Erythroblast (primary cell): ENCODE measurements at regions not wholly inside any gene's neighbourhood (a gene's known extent, or its start where the extent isn't known, plus 50 kb on each side); places are given as distances from the start of the nearest gene placed in this dataset.
A peak's percentile ranks its signal among the peaks of the same experiment; 100 is the strongest.

Experiments
- DNase-seq, 2 experiments: peaks; one replicate each; lab custom pipeline; 2025; lab: John Stamatoyannopoulos, UW
- GATA1 ChIP-seq: IDR thresholded peaks from 2 replicates; pipeline ENCODE4 v1.6.1; 2011; ENCODE audit warnings: low read depth, mild to moderate bottlenecking, control low read depth, low read length, moderate library complexity
- POLR2A ChIP-seq: IDR thresholded peaks from 2 replicates; pipeline ENCODE4 v1.6.1; 2011; ENCODE audit warnings: mild to moderate bottlenecking, low read length

DNA sequence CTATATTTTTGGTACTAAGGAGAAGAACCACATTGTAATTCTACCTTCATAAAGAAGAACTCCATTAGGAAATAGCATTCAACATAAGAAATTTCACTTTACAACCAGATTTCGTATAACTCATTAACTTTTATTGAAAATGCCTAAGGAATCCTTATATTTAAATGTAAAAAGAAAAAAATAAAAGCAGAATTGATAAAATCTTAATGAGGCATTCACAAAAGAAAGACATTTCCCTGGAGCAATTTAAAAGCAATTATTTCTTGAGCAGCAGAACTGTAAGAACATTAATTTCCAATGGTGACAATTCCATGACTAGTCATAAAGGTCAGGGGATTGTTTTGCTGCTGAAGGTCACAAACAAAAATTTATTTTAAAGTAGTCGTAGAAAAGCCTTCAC is 1192.8 kb upstream of the TMEM132C start:
- TF ChIP-seq GATA1 = no peak
- TF ChIP-seq POLR2A = no peak
- DNase-seq = no peak

DNA sequence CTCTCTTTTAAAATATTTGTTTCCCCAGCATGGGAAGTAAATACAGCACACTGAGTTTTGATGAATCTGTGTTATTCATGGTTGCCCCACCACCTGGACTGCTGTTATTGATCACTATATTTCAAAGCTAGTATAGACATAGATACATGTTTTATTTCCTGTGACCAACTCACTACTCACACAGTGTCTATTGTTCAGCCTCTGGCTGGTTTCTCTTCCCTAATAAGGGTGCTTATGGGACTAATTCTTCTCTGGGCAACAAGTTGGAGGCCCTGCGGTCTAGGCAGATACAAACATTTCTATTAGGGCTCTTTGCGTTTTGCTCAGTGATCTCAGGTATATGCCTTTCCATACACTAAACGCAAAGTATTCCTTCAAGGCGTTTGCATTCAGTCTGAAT is 1191.0 kb upstream of the TMEM132C start:
- no peak for DNase-seq
- no peak for TF ChIP-seq POLR2A

DNA sequence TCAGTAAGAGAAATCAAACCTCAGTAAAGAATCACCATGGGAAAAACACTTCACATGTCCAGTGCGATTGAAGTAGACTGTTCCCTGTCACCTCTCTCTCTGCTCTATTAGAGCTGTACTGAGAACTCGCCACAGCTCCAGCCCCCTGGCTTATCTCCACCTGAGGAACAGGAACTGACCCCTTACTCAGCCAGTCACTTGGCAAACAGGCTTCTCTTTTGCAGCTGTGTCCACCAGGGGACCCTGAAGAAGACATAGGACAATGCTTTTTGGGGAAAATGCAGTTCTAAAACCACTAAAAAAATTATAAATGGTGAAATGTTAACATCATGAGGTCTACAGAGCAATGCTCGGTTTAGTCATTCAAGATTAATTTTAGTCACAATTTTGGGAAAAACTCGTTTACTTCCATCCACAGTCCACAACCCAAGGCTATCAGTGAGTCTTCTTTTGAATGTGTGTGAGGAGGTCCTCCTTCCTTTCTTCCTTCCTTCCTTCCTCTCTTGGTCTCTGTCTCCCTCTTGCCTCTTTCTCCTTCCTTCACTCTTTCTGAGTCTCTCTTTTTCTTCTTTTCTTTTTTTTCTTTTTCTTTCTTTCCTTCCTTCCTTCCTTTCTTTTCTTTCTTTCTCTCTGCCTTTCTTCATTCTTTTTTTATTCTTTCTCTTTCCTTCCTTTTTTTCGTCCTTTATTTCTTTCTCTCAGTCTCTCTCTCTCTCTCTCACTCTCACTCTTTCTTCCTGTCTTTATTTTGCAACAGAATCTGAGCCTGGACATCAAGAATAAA is 1189.5 kb upstream of the TMEM132C start:
- TF ChIP-seq GATA1 (no peak), POLR2A (no peak)
- DNase-seq = no peak

DNA sequence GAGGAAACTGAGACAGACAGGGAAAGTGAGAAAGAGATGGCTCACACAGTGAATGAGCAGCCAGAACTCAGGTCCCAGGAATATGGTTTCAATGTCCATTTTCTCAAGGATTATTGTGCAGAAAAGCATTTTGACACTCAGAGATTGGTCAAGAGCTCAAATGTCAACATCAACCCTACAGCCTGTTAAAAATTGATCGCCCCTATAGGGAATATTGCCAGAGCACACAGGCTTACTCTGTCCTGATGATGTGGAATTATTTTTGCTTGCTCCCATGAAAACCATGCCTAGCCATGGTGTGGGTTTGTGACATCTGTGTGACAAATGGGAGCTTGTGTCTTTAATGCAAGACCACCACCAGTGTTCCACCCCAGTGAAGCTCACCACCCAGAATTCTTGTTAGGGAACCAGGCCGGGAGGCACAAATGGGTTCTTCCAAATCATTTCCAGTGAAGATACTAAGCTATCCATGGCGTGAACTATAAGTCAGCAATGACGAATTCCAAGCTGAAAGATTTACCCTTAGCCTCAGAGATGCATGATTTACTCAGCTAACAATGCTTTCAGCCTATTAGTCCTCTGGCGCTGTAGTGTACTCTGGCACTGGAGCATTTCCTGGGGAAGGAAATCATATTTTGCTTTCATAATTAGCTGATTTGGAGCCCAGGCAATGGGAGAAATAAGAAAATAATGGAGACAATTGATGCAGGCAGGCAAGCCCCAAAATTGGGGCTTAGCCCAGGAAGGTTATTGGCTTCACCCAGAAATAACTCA is 1188.2 kb upstream of the TMEM132C start:
- no peak for DNase-seq
- TF ChIP-seq POLR2A (no peak), GATA1 (no peak)

DNA sequence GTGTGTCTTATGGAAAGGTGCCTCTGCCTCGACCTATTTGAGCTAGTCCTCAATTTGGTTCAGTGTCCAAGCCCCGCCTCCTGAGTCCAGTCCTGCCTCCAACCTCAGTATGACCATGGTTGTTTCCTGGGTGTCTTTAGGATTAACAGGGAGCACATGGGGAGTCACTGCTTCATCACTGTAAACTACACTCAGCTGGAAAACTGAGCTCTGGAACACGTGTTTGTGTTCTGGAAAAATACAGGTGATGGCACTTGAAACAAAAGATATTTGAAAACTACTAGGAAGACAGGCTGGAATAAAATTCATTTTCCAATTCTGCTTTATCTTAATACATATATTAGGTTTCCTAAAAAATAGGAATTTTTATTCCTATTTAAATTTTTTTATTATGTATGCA is 1187.3 kb upstream of the TMEM132C start:
- TF ChIP-seq POLR2A (no peak), GATA1 (no peak)
- no peak for DNase-seq

DNA sequence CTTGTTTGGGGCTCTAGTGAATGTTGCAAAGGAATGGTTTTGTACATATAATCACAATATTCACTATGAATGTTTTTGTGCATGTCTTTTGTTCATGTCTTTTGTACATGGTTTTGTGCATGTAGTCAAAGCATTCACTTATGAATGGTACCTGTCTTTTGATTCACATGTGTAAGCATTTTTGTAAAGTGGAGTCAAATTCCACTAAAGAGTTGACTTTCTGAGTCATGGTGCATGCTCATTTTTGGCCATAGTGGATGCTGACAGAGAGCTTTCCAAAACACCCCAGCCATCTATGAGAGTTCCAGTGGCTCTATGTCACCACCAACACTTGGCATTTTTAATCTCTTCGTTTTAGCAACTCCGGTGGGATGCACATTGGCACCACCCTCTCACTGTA is 1185.9 kb upstream of the TMEM132C start:
- DNase-seq = no peak
- TF ChIP-seq GATA1 (no peak), POLR2A (no peak)

DNA sequence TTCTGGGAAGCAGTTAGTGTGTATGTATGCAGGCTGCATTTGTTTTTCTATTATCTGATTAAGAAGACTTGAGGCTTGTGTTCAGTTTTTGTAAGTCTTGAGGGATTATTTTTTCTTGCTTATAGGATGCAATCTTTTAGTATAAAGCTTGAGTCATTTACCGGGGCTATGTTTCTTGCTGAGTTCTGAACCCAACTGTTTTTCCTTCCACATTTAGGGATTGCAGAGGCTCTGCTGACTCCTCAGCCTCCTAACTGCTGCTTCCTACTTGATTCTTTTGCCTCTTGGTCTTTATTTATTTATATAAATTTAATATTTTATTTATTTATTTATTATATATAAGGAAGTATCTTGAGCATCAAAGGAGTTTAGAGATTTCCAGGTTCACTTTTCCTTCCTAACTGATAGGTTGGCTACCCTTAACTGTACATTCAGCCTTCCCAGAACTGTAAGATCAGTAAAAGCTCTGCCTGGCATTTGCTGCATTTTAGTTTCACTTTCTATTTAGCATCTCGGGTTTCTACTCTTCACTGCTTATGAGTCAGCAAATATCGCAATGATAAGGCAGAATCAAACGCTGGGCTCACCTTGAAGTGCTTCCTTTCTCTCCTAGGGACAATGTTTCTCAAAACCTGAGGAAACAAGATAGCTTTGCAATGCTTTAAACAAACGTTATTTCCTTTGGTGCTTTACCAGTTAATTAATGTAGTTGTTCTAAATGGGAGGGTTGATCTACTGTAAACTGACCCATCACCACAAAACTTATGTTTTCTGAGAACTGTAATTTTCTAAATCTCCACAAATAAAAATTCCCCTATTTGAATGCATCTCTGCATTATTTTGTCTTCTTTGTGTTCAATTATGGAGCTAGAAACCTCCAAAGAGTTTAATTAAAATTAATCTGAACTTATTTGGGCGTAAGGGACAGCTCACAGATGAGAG is 1183.7 kb upstream of the TMEM132C start:
- no peak for TF ChIP-seq POLR2A
- no peak for TF ChIP-seq GATA1
- peak; percentile 71 to 76 for DNase-seq

DNA sequence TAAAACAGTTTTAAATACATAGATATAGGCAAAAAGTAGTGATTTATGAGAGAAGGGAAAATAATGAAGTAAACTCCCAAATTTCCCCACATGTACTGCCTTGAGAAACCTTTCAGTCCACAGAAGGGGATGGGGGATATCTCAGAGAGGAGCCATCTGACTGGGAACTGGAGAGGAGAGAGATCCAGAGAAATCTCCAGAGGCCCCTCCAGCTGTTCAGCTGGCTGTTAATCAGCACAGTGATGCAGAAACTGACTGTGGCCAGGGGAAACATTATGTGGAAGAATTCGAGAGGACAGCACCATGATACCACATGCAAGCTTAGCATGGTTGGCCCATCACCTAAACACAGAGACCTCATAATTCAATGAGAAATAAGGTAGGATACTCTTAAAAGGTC is 1165.9 kb upstream of the TMEM132C start:
- TF ChIP-seq GATA1 (no peak), POLR2A (no peak)
- DNase-seq = no peak

DNA sequence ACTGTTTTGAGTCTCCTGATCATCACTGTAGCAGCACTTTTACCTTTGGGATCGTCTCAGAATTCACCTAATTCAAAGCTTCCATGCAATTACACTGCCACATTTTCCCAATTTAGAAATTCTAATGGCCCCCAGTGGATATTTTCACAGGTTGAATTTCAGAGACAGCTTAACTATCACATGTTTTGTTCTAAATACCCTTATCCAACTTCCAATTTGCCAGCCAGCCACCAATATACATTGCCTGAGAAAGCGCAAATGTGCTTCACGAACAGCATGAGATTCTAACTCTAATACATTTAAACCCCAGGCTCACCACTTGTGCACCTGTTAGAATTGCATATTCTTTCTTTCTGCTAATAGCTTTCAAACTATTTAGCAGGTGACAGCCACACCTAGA is 1160.9 kb upstream of the TMEM132C start:
- TF ChIP-seq GATA1 = no peak
- TF ChIP-seq POLR2A = no peak
- no peak for DNase-seq

DNA sequence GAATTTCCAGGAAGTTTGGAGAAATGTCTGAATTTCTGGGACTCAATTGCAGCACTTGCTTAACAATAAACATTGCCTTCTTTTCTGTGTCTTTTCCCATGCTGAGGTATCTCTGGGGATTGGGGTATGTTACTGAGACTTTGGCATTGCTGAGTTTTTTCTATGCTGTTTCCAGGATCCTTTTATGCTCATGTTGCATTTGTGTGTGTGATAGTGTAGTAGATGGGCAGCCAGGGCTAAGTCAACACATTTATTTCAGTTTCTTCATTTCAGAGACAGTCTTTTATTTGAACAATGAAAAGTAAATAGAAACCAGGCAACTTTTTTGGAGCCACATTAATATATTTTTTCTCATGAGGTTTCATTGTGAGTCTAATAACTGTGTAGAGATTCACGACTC is 1160.3 kb upstream of the TMEM132C start:
- DNase-seq = no peak
- TF ChIP-seq GATA1 (no peak), POLR2A (no peak)

DNA sequence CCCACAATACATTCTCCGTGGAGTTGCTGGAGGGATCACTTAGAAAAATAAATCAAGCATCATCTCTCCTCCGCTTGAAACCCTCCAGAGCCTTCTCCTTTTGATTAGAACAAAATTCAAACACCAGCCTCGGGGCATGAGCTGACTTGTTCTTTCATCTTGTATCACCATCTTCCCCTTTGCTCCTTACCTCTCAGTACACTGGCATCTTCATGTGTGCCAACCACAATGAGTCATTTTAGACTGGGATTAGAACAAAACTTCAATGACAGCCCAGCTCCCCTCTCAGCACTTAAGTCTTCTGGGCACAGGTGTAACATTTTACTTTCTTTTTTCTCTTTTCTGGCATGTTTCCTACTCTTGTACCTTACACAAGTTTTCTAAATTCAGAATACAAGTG is 1159.2 kb upstream of the TMEM132C start:
- no peak for DNase-seq
- TF ChIP-seq GATA1 = no peak
- no peak for TF ChIP-seq POLR2A

DNA sequence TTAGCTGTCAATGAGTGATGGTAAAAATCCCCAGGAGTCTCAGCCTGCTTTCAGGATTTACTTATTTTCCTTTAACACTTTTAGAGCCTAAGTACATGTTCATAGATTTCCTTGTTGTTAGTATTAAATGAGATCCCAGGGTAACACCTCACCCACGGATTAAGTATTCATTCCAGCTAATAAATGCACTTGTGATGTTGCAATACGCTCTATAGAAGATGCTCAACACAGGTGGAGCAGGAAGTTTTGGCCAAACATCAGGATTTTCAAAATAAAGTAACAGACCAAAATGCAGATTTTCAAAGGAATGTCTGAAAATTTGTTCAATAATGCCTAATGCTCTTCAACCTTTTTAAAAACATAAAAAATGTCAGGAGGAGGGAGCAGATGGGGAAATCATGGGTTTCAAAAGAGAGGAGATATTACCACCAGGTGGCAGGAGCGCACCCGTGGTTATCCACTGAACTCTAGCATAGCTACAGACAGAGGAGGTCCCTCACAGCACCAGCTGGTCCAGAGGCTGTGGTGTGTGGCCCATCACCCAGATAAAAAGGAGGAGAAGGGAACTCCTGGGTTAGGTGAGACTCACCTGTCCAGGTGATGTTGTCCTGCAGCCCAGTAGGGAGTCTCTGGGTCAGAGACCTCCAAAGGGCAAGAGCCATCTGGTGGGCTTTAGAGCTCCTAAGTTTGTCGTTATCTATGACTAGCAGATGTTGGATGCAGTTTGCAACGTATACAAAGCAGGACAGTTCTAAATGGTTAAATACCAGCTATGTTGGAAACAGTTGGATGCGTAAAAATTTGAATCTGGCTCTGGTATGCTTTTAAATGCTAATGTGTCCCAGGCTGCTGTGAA is 1158.4 kb upstream of the TMEM132C start:
- TF ChIP-seq GATA1 (no peak), POLR2A (no peak)
- peak; percentile 11 to 27 for DNase-seq

DNA sequence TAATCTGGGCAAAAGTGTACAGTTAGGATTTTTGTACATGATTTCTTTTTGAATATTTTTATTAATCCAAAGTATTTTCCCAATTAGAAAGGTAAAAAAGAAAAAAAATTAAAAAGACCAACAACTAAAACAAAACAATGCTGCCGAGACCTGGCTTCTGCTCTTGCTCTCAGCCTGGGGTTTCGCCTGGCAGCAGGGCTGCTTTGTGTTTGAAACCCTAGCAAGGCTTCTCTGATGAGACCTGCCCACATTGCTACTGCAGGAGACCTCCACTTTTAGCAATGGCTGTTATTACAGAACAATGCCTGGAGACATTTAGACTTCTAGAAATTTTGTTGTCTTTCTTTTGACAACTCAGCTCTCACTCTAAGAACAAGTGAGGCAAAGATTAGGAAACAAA is 1153.0 kb upstream of the TMEM132C start:
- no peak for TF ChIP-seq POLR2A

More for the DNA sequence above, 1153.0 kb upstream of the TMEM132C start:
- DNase-seq = no peak
